Breast epithelium (tissue), 3 donors: ENCODE measurements at regions not wholly inside any gene's neighbourhood (a gene's known extent, or its start where the extent isn't known, plus 50 kb on each side); places are given as distances from the start of the nearest gene placed in this dataset.

Experiments used
- POLR2AphosphoS5 ChIP-seq, 3 donors: sonication (generic); formaldehyde crosslinking; IDR thresholded peaks; one replicate each; pipeline ENCODE4 v1.6.1; 2017; ENCODE audit warnings: antibody characterized with exemption in 3 of 3
- TF ChIP-seq, protein P1 (sequence below), 3 donors: fragments of 450-650 bp; IDR thresholded peaks; one replicate each; pipeline ENCODE4 v1.5.1; 2016 to 2017; ENCODE audit warnings: antibody characterized with exemption in 3 of 3, mild to moderate bottlenecking in 3 of 3, moderate library complexity in 3 of 3

DNA sequence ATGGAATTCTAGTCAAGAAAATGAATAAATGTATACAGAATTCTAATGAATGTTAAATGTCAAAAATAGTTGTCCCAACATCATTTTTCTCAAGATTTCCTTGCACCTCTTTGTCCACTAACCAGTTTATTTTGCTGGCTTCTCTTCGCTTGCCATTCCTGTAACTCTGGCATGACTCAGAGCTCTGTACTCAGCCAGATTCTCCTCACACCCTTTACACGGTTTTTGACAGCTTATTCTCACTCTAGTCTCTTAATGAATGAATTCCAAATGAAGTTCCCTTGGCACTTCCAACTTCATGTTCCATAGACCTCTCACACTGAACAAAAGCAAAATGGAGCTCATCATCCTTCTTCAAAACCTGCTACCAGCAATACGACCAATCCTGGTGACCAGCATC, 419.3 kb upstream of the SLIT2 start:
- TF ChIP-seq, protein P1, sequence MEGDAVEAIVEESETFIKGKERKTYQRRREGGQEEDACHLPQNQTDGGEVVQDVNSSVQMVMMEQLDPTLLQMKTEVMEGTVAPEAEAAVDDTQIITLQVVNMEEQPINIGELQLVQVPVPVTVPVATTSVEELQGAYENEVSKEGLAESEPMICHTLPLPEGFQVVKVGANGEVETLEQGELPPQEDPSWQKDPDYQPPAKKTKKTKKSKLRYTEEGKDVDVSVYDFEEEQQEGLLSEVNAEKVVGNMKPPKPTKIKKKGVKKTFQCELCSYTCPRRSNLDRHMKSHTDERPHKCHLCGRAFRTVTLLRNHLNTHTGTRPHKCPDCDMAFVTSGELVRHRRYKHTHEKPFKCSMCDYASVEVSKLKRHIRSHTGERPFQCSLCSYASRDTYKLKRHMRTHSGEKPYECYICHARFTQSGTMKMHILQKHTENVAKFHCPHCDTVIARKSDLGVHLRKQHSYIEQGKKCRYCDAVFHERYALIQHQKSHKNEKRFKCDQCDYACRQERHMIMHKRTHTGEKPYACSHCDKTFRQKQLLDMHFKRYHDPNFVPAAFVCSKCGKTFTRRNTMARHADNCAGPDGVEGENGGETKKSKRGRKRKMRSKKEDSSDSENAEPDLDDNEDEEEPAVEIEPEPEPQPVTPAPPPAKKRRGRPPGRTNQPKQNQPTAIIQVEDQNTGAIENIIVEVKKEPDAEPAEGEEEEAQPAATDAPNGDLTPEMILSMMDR (IDR thresholded peaks at IDR 0.05) = no peak
- TF ChIP-seq POLR2AphosphoS5 (IDR thresholded peaks at IDR 0.05) = no peak
